Gastroesophageal sphincter (tissue), 4 donors: ENCODE measurements at regions not wholly inside any gene's neighbourhood (a gene's known extent, or its start where the extent isn't known, plus 50 kb on each side); places are given as distances from the start of the nearest gene placed in this dataset.

Experiments
- ATAC-seq: fragments of 150-250 bp; one replicate; pipeline ENCODE4 v1.9.1; 2016; ENCODE audit warnings: mild to moderate bottlenecking, moderate library complexity
- H3K27ac ChIP-seq, 4 donors: fragments of 200-600 bp; sonication (generic) in 3 of 4; 1 replicate in 3 of 4; 2 replicates in 1 of 4; pipeline ENCODE4 v1.5.1; 2016 to 2019
- H3K27me3 ChIP-seq: fragments of 200-600 bp; sonication (generic); one replicate; pipeline ENCODE4 v1.5.1; 2019
- H3K36me3 ChIP-seq, 2 donors: fragments of 200-600 bp; sonication (generic); one replicate each; pipeline ENCODE4 v1.5.1; 2019; ENCODE audit warnings: control low read depth in 1 of 2
- H3K4me1 ChIP-seq, 3 donors: fragments of 200-600 bp; sonication (generic); 1 replicate in 2 of 3; 2 replicates in 1 of 3; pipeline ENCODE4 v1.5.1; 2016 to 2019; ENCODE audit warnings: control low read depth in 2 of 3
- H3K4me3 ChIP-seq, 2 donors: fragments of 200-600 bp; sonication (generic); one replicate each; pipeline ENCODE4 v1.5.1; 2019; ENCODE audit warnings: mild to moderate bottlenecking in 1 of 2, moderate library complexity in 1 of 2
- H3K9me3 ChIP-seq, 3 donors: fragments of 200-600 bp; sonication (generic); one replicate each; pipeline ENCODE4 v1.5.1; 2017 to 2019; ENCODE audit warnings: control low read depth in 2 of 3
- CTCF ChIP-seq, 4 experiments: fragments of 200-600 bp in 2 of 4; fragments of 450-650 bp in 2 of 4; sonication (generic) in 1 of 4; IDR thresholded peaks; one replicate each; pipeline ENCODE4 v1.5.1; 2017 to 2019; ENCODE audit warnings: antibody characterized with exemption in 4 of 4, mild to moderate bottlenecking in 2 of 4, moderate library complexity in 2 of 4
- EP300 ChIP-seq: sonication (generic); formaldehyde crosslinking; IDR thresholded peaks from one replicate; pipeline ENCODE4 v1.6.1; 2017; ENCODE audit warnings: antibody characterized with exemption, mild to moderate bottlenecking
- POLR2A ChIP-seq, 2 donors: fragments of 450-650 bp; IDR thresholded peaks; one replicate each; pipeline ENCODE4 v1.6.1; 2017; ENCODE audit warnings: antibody characterized with exemption in 2 of 2, mild to moderate bottlenecking in 2 of 2, moderate library complexity in 1 of 2
- POLR2AphosphoS5 ChIP-seq: sonication (generic); formaldehyde crosslinking; IDR thresholded peaks from one replicate; pipeline ENCODE4 v1.6.1; 2017; ENCODE audit warnings: antibody characterized with exemption
- WGBS, 2 donors: methylation state at CpG; one replicate each; pipeline ENCODE4 v1.1.5; 2018; ENCODE audit warnings: low coverage in 1 of 2; 5-methylcytosine and 5-hydroxymethylcytosine counted together

DNA sequence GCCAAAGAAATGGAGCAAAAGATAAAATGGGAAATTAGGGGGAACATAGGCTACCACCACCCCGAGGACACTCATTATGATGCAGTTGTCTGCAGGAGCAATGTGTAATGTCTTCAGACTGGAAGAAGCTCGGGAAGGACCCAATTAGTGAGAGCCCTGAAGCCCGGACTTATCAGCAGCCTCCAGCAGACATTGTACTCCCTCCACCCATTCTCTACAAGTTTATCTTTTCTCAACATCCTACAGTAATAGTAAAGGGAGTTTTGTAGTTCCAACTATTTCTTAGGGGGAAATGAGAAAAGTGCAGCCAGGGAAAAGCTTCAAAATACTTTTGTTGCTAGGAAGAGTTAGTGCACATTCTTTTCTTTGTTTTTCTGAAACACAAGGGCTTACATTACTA is 657.3 kb upstream of the COBL start:
- TF ChIP-seq EP300 = no peak
- no peak for TF ChIP-seq CTCF (IDR thresholded peaks at IDR 0.05)
- TF ChIP-seq POLR2A (IDR thresholded peaks at IDR 0.05) = no peak
- TF ChIP-seq POLR2AphosphoS5 = no peak
- Histone ChIP-seq H3K9me3 (no peaks in the 10 kb centered on the region), H3K27me3 (no peaks in the 10 kb centered on the region), H3K27ac (no peak overlapping the region), H3K36me3 (no peaks in the 10 kb centered on the region), H3K4me1 (no peaks in the 10 kb centered on the region), H3K4me3 (no peak overlapping the region)
- no peak for ATAC-seq
- 55 to 82% methylated on average over 2 to 3 of the region's 3 CpGs for WGBS, 2 donors

GRCh38 chr7:51973071-51973470 is 656.5 kb upstream of the COBL start:
- no peak for ATAC-seq
- H3K4me1 ChIP-seq = no peaks in the 10 kb centered on the region
- H3K36me3 ChIP-seq = no peaks in the 10 kb centered on the region
- TF ChIP-seq CTCF (IDR thresholded peaks at IDR 0.05) = no peak
- TF ChIP-seq EP300 = no peak
- no peak for TF ChIP-seq POLR2AphosphoS5
- TF ChIP-seq POLR2A (IDR thresholded peaks at IDR 0.05) = no peak
- H3K27ac ChIP-seq = no peak overlapping the region
- no peaks in the 10 kb centered on the region for H3K9me3 ChIP-seq
- H3K27me3 ChIP-seq = no peaks in the 10 kb centered on the region
- whole genome bisulfite sequencing, 2 donors = 50 to 62% methylated on average over 7 to 10 of the region's 10 CpGs
- no peak overlapping the region for H3K4me3 ChIP-seq

DNA sequence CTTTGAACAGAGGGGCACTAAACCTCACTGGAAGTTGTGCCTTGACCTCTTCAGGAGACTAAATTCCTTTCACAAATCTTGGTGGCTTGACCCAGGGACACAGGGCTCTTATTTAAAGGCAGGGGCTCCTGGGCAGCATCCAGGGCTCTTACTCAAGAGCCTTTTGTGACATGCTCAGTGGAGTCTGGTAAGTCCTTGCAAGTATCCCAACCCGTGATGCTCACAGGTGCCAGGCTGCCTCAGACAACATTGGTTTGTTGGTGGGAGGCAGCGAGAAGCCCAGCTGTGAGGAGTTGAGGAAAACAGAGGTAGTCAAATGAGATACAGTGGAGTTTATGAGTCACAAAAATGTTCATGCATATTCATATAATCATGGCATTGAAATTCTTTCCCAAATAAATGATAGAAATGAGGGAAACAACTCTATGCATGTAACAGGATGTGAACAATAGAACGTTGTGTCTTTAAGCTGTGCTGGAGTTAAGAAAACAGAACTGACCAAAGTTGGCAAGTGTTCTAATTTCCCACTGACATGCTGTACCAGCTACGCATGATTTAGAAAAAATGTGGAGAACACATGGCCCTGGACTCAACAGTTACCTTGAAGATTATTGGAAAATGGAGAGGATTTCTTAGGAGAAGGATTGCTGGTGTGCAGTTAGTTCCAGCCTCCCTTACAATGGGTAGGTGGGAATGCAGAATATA is 654.5 kb upstream of the COBL start:
- no peaks in the 10 kb centered on the region for H3K27me3 ChIP-seq
- no peaks in the 10 kb centered on the region for H3K36me3 ChIP-seq
- H3K9me3 ChIP-seq = no peaks in the 10 kb centered on the region
- H3K27ac ChIP-seq = no peak overlapping the region
- H3K4me1 ChIP-seq = no peaks in the 10 kb centered on the region
- no peak overlapping the region for H3K4me3 ChIP-seq
- TF ChIP-seq POLR2A (IDR thresholded peaks at IDR 0.05) (no peak), EP300 (no peak), POLR2AphosphoS5 (no peak), CTCF (IDR thresholded peaks at IDR 0.05) (no peak)
- WGBS, 2 donors = 65 to 70% methylated on average over 3 to 4 of the region's 4 CpGs
- no peak for ATAC-seq

GRCh38 chr7:51968461-51968860 is 651.9 kb upstream of the COBL start:
- Histone ChIP-seq H3K4me1 (no peaks in the 10 kb centered on the region), H3K4me3 (no peak overlapping the region), H3K27me3 (no peaks in the 10 kb centered on the region), H3K27ac (no peak overlapping the region), H3K36me3 (no peaks in the 10 kb centered on the region), H3K9me3 (no peaks in the 10 kb centered on the region)
- 67 to 70% methylated on average over 1 to 2 of the region's 2 CpGs for WGBS, 2 donors
- ATAC-seq = no peak
- TF ChIP-seq POLR2AphosphoS5 (no peak), EP300 (no peak), CTCF (IDR thresholded peaks at IDR 0.05) (no peak), POLR2A (IDR thresholded peaks at IDR 0.05) (no peak)

DNA sequence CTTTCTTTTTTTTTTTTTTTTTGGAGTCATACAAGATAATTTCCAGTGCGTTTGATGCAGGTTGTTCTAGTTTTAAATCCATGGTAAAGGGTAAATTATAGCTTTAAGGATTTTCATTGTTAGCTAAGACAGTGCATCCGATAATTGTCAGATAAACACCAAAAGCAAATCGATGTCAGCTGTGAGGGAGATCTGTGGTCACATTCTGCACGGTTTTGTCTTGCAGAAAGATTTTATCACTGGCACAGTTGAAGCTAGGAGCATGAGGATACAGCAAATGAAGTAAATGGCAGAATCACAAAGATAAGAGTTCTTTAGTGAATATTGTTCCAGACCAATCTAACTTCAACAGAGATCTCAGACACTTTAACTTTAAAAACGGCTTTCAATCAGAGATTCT is 648.8 kb upstream of the COBL start:
- 34 to 60% methylated on average over 5 of the region's 5 CpGs for WGBS, 2 donors
- no peak for ATAC-seq
- H3K27ac ChIP-seq = no peak overlapping the region

More for the DNA sequence above, 648.8 kb upstream of the COBL start:
- TF ChIP-seq POLR2AphosphoS5 (no peak), CTCF (IDR thresholded peaks at IDR 0.05) (no peak), POLR2A (IDR thresholded peaks at IDR 0.05) (no peak), EP300 (no peak)
- Histone ChIP-seq H3K9me3 (no peaks in the 10 kb centered on the region), H3K27me3 (no peaks in the 10 kb centered on the region), H3K36me3 (no peaks in the 10 kb centered on the region), H3K4me1 (no peaks in the 10 kb centered on the region), H3K4me3 (no peak overlapping the region)
